A172 (cell line): ENCODE measurements at regions not wholly inside any gene's neighbourhood (a gene's known extent, or its start where the extent isn't known, plus 50 kb on each side); places are given as distances from the start of the nearest gene placed in this dataset.
"Not testable (repeated sequence)": the region's sequence is repeated elsewhere in the genome, so short reads cannot be mapped to it uniquely, and the experiment has no call there.

ENCODE experiments used
- DNase-seq: peaks from one replicate; pipeline ENCODE4 v3.0.0-alpha.2; 2015; ENCODE audit warnings: low spot score

- no peak for DNase-seq
Observed at GRCh38 chr16:35749253-35750141, 2290.1 kb downstream of the TP53TG3F start.

GRCh38 chr16:35750157-35750689, 2290.8 kb downstream of the TP53TG3F start:
- no peak for DNase-seq

DNA sequence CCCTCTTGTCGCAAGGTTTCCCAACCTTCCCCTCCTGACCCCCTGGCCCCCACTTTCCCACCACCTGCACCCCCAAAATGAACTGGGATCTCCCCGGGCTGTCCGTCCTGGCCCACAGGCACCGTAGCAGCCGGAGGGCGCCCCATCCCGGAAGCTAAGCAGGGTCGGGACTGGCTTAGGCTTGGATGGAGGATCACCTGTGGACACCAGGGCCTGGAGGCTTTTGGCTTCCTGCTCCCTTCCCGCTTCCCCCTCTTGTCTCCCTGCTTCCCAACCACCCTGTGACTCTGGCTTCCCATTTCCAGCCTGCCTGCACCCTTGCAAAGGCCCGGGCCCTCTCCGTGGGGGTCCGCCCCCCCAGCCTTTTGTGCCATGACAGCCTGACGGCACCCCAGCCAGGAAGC, 2291.3 kb downstream of the TP53TG3F start:
- DNase-seq, result no peak

- DNase-seq, result no peak
Observed at GRCh38 chr16:35751191-35751941, 2292.0 kb downstream of the TP53TG3F start.

DNA sequence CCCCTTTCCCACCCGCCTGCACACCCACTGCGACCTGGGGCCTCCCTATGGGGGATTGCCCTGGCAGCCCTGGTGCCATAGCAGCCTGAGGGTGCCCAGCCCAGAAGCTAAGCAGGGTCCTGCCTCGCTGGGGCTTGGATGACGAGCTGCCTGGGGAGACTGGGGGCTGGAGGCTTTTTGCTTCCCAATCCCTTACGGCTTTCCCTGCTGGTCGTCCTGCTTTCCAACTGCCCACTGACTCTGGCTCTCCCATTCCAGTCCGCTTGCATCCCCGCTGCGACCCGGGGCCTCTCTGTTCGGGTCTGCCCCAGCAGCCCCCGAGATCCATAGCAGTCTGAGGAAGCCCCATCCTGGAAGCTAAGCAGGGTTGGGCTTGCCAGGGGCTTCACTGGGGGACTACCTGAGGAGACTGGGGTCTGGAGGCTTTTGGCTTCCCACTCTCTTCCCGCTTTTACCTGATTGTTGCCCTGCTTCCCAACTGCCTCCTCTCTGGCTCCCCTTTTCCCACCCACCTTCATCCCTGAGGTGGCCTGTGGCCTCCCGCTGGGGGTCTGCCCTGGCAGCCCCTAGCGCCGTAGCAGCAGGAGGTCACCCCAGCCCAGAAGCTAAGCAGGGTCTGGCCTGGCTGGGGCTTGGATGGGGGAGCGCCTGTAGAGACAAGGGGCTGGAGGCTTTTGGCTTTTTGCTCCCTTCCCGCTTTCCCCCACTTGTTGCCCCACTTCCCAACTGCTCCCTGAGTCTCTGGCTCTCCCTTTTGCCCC, 2292.8 kb downstream of the TP53TG3F start:
- DNase-seq, result no peak

GRCh38 chr16:35752773-35753558, 2293.6 kb downstream of the TP53TG3F start:
- no peak for DNase-seq

- DNase-seq, result no peak
Observed at GRCh38 chr16:35753559-35754390, 2294.4 kb downstream of the TP53TG3F start.

GRCh38 chr16:35754391-35755369, 2295.3 kb downstream of the TP53TG3F start:
- DNase-seq, result no peak

DNA sequence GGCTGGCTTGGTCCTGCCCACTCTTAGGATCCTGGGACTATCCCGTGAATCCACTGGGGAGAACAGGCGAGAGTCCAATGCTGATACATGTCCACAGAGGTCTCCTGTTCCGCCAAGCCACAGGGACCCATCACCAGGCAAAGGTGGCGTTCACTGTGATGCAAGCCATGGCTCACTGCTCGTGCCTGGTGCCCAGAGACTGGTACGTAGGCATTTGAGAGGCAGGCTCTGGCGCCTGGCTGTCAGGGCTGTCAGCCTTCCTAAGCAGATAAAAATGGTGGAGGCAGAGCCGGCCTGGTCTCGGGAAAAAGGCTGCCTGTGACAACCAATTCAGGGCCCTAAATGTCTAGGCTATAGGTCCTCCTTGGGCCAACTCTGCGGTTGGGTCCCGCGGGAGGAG, 2329.0 kb downstream of the TP53TG3F start:
- DNase-seq, result no peak

GRCh38 chr16:35792516-35793285, 2333.3 kb downstream of the TP53TG3F start:
- DNase-seq, result no peak

- DNase-seq, result no peak
Observed at GRCh38 chr16:35793601-35794000, 2334.2 kb downstream of the TP53TG3F start.

- no peak for DNase-seq
Observed at GRCh38 chr16:35794896-35795295, 2335.5 kb downstream of the TP53TG3F start.

GRCh38 chr16:35795361-35796029, 2336.1 kb downstream of the TP53TG3F start:
- no peak for DNase-seq

DNA sequence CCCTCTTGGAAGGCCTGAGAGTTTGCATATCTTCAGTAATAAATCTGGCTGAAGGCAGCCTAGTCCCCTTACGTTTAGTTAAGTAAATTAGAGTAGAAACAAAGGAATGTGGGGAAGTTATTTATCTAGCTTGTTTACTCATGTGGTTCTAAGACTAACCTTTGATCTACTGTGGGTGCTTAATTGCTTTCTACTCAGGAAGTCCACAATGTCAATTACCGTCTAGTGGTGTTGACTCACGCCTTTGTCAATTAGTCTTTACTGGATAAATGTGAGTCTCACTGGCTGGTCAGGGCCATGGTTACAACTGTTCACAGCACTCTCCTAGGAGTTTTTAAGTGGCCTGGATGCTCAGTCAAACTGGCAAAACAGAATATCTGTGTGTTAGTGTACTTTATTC, 2338.4 kb downstream of the TP53TG3F start:
- no peak for DNase-seq

DNA sequence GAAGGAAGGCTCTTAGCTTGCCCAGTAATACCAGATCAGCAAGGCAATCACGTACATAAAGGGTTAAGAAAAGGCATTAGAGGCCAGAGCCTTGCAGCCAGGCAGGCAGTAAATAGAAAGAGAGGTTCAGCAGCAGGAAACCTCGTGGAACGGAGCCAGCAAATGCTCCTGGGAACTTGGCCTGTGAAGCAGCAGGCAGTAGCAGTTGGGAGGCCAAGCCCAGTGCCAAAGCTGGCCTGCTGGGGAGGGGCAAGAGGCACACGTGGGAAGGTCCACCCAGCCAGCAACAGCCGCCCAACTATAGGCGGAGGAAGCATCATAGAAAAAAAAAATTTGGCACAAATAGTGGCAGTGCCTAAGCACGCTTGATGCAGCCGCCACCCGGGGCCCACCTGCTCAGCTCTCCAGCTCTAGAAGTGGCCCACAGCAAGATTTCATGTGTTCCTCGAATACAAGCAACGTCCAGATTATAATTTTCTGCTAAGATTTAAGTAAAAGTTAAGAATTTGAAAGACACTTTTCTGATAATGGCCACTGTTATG, 2339.5 kb downstream of the TP53TG3F start:
- DNase-seq, result no peak

- DNase-seq, result not testable (repeated sequence)
Observed at GRCh38 chr16:35804465-35804864, 2345.1 kb downstream of the TP53TG3F start.

GRCh38 chr16:35823342-35823741, 2363.9 kb downstream of the TP53TG3F start:
- DNase-seq, result no peak
